ENCODE measurements at regions not wholly inside any gene's neighbourhood (a gene's known extent, or its start where the extent isn't known, plus 50 kb on each side); places are given as distances from the start of the nearest gene placed in this dataset.

DNA sequence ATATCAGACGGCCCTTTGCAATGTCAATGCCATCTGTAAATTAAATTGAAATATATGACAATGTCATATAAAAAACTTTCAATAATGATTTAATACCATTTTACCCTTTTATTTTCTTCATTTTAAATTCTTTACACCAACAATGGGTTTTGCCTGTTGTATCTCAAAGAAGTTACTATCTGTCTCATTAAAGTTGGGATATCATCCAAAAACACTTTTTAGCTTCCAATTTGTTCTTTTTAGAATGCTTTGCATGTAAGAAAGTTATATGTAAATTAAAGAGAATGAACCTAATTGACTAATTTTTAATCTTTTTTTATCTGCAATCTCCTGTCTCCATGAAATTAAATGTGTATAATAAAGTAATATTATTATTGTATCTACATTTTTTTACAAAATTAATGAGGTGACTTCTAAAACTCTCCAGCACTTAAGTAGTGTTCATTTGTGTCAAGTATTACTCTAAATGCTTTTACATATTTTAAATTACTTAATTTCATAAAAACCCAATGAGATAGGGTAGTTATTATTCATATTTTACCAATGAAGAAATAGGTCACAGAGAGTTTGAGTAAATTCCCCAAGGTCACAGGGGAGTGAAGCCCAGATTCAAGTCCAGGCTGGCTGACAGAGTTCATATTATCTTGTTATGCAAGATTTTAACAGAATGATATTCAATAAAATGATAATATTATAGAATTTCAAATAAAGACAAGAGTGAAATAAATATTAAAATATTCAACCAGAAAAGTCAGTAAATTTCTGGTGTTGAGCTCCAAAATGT is 673.0 kb upstream of the FLRT2 start:
- no peaks in the 10 kb centered on the region for H3K27me3 ChIP-seq (ENCODE audit: low read depth)
- H3K4me1 ChIP-seq, result no peaks in the 10 kb centered on the region
- H3K4me3 ChIP-seq, result no peak overlapping the region
- intact Hi-C loops (cut with DNase I), result no loop called here
- H3K9me3 ChIP-seq, result no peaks in the 10 kb centered on the region
- H3K36me3 ChIP-seq, result no peaks in the 10 kb centered on the region
- no peak overlapping the region for H3K27ac ChIP-seq
- TF ChIP-seq, protein P1, sequence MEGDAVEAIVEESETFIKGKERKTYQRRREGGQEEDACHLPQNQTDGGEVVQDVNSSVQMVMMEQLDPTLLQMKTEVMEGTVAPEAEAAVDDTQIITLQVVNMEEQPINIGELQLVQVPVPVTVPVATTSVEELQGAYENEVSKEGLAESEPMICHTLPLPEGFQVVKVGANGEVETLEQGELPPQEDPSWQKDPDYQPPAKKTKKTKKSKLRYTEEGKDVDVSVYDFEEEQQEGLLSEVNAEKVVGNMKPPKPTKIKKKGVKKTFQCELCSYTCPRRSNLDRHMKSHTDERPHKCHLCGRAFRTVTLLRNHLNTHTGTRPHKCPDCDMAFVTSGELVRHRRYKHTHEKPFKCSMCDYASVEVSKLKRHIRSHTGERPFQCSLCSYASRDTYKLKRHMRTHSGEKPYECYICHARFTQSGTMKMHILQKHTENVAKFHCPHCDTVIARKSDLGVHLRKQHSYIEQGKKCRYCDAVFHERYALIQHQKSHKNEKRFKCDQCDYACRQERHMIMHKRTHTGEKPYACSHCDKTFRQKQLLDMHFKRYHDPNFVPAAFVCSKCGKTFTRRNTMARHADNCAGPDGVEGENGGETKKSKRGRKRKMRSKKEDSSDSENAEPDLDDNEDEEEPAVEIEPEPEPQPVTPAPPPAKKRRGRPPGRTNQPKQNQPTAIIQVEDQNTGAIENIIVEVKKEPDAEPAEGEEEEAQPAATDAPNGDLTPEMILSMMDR (IDR thresholded peaks at IDR 0.05), result no peak
- ATAC-seq (no peak), DNase-seq (no peak)

DNA sequence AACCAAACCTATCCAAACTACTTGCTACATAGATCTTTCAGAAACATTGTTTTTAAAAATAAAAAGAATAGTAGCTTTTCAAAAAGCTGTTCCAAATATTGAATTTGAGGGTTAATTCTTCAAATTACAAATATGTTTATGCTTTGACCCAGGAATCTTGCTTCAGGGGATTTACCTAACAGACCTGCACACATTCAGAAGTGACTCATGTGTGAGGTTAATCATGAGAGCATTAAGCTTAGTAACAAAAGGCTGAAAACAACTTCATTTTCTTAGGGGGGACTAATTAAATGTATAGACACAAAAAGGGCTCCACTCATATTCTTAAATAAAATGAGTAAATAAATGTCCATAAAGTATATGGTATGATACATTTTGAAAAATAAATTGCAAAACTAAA is 672.4 kb upstream of the FLRT2 start:
- TF ChIP-seq, protein P1 (IDR thresholded peaks at IDR 0.05), result no peak
- intact Hi-C loops (cut with DNase I), result no loop called here
- Histone ChIP-seq H3K36me3 (no peaks in the 10 kb centered on the region), H3K27ac (no peak overlapping the region), H3K9me3 (no peaks in the 10 kb centered on the region), H3K4me3 (no peak overlapping the region), H3K27me3 (ENCODE audit: low read depth) (no peaks in the 10 kb centered on the region), H3K4me1 (no peaks in the 10 kb centered on the region)
- ATAC-seq, result no peak
- DNase-seq, result no peak

DNA sequence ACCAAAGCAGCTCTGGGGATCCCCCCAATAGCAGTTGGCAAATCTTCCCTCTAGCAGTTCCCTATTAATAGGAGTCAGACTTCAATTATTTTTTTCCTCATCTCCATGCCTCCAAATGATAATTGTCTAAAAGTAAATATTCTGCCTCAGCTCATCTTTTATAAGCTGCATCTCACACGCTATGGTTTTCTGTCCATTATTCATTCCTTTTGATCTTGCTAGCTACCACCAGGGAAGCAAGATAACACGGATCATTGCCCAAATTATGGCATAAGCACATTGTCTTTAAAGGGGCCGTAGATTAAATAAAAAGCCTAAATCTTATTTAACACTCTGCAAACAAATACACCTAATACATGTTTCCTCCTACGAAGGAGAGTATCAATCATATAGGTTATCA is 670.8 kb upstream of the FLRT2 start:
- TF ChIP-seq, protein P1 (IDR thresholded peaks at IDR 0.05), result no peak
- H3K4me1 ChIP-seq, result no peaks in the 10 kb centered on the region
- intact Hi-C loops (cut with DNase I), result no loop called here
- H3K27ac ChIP-seq, result no peak overlapping the region
- no peaks in the 10 kb centered on the region for H3K27me3 ChIP-seq (ENCODE audit: low read depth)
- no peak for ATAC-seq
- H3K4me3 ChIP-seq, result no peak overlapping the region
- H3K9me3 ChIP-seq, result no peaks in the 10 kb centered on the region
- DNase-seq, result no peak
- H3K36me3 ChIP-seq, result no peaks in the 10 kb centered on the region

DNA sequence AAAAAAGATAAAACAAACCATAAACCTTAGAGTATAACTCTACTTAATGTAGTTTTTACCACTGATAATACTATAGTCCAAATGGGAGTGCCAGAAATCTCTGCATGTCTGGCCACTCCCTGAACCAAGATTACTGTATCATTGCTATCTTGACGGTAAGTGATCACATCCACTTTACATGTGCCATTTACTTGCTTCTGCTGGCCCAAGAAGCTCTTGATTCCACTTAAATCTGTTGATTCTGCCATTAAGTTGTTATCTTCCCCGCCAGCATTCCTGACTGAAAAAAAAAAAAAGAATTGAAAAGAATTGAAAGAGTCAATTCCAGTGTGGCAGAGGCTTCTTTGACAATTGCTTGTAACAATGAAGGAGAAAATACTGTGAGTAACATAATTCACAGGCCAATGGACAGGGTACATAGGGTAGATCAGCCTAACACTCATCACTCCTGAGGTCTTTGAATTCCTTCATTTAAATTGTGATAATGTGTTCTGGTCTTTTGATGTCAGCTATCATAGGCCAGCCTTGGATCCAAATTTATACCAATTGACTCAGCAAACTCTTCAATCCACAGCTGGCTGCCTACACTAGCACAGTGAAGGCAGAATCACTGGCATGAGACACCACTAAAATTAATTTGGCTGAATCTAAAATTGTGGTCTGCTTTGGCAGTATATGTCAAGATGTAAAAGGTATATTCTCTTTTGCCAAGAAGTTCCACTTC is 665.2 kb upstream of the FLRT2 start:
- H3K4me3 ChIP-seq, result no peak overlapping the region
- no peak overlapping the region for H3K27ac ChIP-seq
- no peaks in the 10 kb centered on the region for H3K27me3 ChIP-seq (ENCODE audit: low read depth)
- intact Hi-C loops (cut with DNase I), result no loop called here
- no peaks in the 10 kb centered on the region for H3K9me3 ChIP-seq
- no peaks in the 10 kb centered on the region for H3K4me1 ChIP-seq
- DNase-seq (no peak), ATAC-seq (no peak)
- no peaks in the 10 kb centered on the region for H3K36me3 ChIP-seq
- TF ChIP-seq, protein P1 (IDR thresholded peaks at IDR 0.05), result no peak

DNA sequence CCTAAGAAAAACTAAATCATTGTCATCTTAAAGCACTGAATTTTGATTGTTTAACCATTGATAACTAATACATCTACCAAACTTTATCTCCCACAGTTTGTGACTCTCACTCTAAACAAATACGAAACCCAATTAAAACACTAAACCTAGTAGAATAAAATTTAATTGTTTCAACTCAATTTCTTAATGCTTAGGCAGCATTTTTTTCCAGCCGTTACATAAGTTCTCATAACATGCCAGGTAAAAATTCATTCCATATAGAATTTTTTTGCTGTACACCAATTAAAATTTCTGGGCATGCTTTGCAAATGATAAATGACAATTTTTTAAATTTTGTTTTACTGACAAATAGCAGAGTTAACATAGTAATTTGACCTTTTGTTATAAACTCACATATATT is 658.2 kb upstream of the FLRT2 start:
- TF ChIP-seq, protein P1 (IDR thresholded peaks at IDR 0.05), result no peak
- intact Hi-C loops (cut with DNase I), result no loop called here
- DNase-seq (no peak), ATAC-seq (no peak)
- H3K9me3 ChIP-seq, result no peaks in the 10 kb centered on the region
- no peaks in the 10 kb centered on the region for H3K4me1 ChIP-seq
- H3K4me3 ChIP-seq, result no peak overlapping the region
- no peaks in the 10 kb centered on the region for H3K36me3 ChIP-seq
- H3K27ac ChIP-seq, result no peak overlapping the region
- no peaks in the 10 kb centered on the region for H3K27me3 ChIP-seq (ENCODE audit: low read depth)
